Adrenal gland (tissue), 9 donors: ENCODE measurements at regions not wholly inside any gene's neighbourhood (a gene's known extent, or its start where the extent isn't known, plus 50 kb on each side); places are given as distances from the start of the nearest gene placed in this dataset.

ENCODE experiments used
- DNase-seq, 7 donors: peaks; one replicate each; pipeline ENCODE4 v3.0.0-alpha.2; 2019 to 2020
- H3K27ac ChIP-seq, 5 donors: fragments of 200-600 bp; sonication (generic) in 4 of 5; 1 replicate in 3 of 5; 2 replicates in 2 of 5; pipeline versions ENCODE4 v1.5.1 to v1.8.0; 2016 to 2020; ENCODE audit warnings: mild to moderate bottlenecking in 1 of 5
- H3K27me3 ChIP-seq: fragments of 200-600 bp; 2 replicates; pipeline ENCODE4 v1.8.0; 2021
- H3K36me3 ChIP-seq, 2 donors: fragments of 200-600 bp; replicated peaks in 1 of 2; 1 replicate in 1 of 2; 2 replicates in 1 of 2; pipeline versions ENCODE4 v1.5.1 to v1.8.0; 2018 to 2022
- H3K4me1 ChIP-seq, 2 donors: fragments of 200-600 bp; replicated peaks in 1 of 2; 1 replicate in 1 of 2; 2 replicates in 1 of 2; pipeline versions ENCODE4 v1.5.1 to v1.8.0; 2018 to 2021
- H3K4me3 ChIP-seq, 4 donors: fragments of 200-600 bp; sonication (generic) in 3 of 4; one replicate each; pipeline ENCODE4 v1.5.1; 2016 to 2018
- H3K9me3 ChIP-seq, 3 donors: fragments of 200-600 bp; sonication (generic) in 1 of 3; replicated peaks in 1 of 3; 1 replicate in 2 of 3; 2 replicates in 1 of 3; pipeline versions ENCODE4 v1.5.1 to v1.8.0; 2016 to 2021
- POLR2A ChIP-seq, 2 donors: fragments of 450-650 bp; IDR thresholded peaks; one replicate each; pipeline ENCODE4 v1.6.1; 2017; ENCODE audit warnings: antibody characterized with exemption in 2 of 2, mild to moderate bottlenecking in 2 of 2, moderate library complexity in 1 of 2
- WGBS, 4 donors: extraction: QIAGEN DNeasy Blood & Tissue Kit in 2 of 4; methylation state at CpG; one replicate each; pipeline versions ENCODE4 v1.1.5 to v1.1.7; 2013 to 2017; 5-methylcytosine and 5-hydroxymethylcytosine counted together
- intact Hi-C, 2 donors: fragments of 100-400 bp; cut with DNase I; formaldehyde crosslinking; loops; one replicate each; pipeline versions ENCODE4 v1.14.1 to v1.15.0; 2022 to 2023
- TF ChIP-seq, protein P1 (sequence below), 6 experiments: fragments of 450-650 bp in 4 of 6; fragments of 200-600 bp in 2 of 6; sonication (generic) in 1 of 6; IDR thresholded peaks; 1 replicate in 5 of 6; 2 replicates in 1 of 6; pipeline versions ENCODE4 v1.5.1 to v1.8.0; 2016 to 2021; ENCODE audit warnings: antibody characterized with exemption in 6 of 6, mild to moderate bottlenecking in 2 of 6, moderate library complexity in 1 of 6
- donor health status: healthy with polysubstance abuse.
- donor health status: Bipolar disorder and iron deficiency.
- donor health status: DM: yes; HTN: yes; CAD: no.
- donor health status: DM: no; HTN: no; CAD: no.
- donor health status: DM: no; HTN: no; CAD: no.

DNA sequence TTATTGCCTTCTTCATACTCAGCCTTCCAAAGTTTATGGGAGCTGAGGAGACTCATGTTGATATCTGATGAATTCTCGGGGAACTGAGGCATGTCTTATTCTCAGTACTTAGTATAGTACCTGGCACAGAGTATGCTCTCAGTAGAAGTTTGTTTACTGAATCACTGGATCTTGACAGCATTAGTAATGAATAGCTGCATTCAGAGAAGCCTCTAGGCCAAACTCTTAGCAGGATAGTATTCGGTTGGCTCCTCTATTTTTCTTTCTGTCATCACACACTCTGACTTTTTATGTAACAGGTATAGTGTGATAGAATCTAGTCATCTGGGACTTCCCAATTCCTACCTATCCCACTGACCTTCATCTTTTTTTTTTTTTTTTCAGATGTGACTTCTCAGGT, 566.4 kb upstream of the MAN1A1 start:
- Histone ChIP-seq H3K9me3 (no peaks in the 10 kb centered on the region), H3K27ac (no peak overlapping the region), H3K4me1 (no peaks in the 10 kb centered on the region), H3K36me3 (no peaks in the 10 kb centered on the region), H3K4me3 (no peak overlapping the region), H3K27me3 (no peaks in the 10 kb centered on the region)
- no peak for TF ChIP-seq POLR2A (IDR thresholded peaks at IDR 0.05)
- TF ChIP-seq, protein P1, sequence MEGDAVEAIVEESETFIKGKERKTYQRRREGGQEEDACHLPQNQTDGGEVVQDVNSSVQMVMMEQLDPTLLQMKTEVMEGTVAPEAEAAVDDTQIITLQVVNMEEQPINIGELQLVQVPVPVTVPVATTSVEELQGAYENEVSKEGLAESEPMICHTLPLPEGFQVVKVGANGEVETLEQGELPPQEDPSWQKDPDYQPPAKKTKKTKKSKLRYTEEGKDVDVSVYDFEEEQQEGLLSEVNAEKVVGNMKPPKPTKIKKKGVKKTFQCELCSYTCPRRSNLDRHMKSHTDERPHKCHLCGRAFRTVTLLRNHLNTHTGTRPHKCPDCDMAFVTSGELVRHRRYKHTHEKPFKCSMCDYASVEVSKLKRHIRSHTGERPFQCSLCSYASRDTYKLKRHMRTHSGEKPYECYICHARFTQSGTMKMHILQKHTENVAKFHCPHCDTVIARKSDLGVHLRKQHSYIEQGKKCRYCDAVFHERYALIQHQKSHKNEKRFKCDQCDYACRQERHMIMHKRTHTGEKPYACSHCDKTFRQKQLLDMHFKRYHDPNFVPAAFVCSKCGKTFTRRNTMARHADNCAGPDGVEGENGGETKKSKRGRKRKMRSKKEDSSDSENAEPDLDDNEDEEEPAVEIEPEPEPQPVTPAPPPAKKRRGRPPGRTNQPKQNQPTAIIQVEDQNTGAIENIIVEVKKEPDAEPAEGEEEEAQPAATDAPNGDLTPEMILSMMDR (IDR thresholded peaks at IDR 0.05), result no peak
- DNase-seq, result no peak
- WGBS, 4 donors, result 75 to 84% (median 78%) methylated on average over 2 of the region's 2 CpGs
- intact Hi-C loops, result no loop called here

DNA sequence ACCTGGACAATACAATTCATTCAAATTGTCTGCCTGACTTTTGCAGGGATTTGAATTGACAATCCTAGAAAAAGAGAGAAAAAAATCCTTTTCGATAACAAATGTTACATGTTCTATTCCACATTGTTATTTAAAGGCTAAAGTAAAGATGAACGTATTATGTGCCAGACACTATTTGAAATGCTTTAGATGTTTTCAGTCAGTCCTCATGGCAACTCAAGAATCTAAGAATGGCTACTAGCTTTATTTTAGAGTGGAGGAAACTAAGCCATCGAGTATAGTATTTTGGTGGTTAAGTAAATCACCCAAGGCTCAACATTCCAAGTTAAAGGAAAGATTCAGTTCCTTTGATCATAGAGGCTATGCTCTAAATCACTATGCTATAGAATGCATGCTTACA, 558.6 kb upstream of the MAN1A1 start:
- Histone ChIP-seq H3K27me3 (no peaks in the 10 kb centered on the region), H3K36me3 (no peaks in the 10 kb centered on the region), H3K27ac (no peak overlapping the region), H3K4me3 (no peak overlapping the region), H3K4me1 (no peaks in the 10 kb centered on the region), H3K9me3 (no peaks in the 10 kb centered on the region)
- DNase-seq, result no peak
- TF ChIP-seq, protein P1 (IDR thresholded peaks at IDR 0.05), result no peak
- TF ChIP-seq POLR2A (IDR thresholded peaks at IDR 0.05), result no peak
- WGBS, 4 donors, result 44 to 75% (median 70%) methylated on average over 3 of the region's 3 CpGs
- intact Hi-C loops, result no loop called here

DNA sequence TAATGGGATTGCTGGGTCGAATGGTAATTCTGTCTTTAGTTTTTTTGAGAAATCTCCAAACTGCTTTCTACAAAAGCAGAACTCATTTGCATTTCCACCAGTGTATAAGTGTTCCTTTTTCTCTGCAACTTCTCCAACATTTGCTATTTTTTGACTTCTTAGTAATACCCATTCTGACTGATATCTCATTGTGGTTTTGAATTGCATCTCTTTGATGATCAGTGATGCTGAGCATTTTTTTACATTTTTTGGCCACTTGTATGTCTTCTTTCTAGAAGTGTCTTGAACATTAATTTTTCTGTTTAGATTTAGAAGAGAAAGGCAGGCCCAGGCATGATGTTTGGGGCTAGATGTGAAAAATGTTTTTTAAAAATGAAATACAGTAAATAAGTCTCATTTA, 553.1 kb upstream of the MAN1A1 start:
- TF ChIP-seq, protein P1 (IDR thresholded peaks at IDR 0.05), result no peak
- TF ChIP-seq POLR2A (IDR thresholded peaks at IDR 0.05), result no peak
- intact Hi-C loops, result no loop called here

DNA sequence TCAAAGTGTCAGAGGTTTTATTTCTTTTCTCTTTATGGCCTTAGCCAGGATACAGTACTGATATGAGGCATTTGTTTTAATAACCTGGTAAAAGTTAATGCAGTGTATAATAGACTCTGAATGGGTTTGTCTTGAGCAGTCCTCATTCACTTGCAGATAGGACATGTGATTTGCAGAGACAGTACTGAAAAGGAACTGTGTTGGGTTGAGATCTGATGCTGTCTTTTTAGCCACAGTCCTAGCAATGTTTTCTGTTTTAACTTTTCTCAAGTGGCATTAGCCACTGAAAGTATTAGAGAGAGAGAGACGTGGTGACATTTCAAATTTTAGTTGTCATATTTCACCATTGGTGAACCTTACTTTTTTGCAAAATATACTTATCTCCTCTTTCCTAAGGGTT, 547.2 kb upstream of the MAN1A1 start:
- Histone ChIP-seq H3K9me3 (no peaks in the 10 kb centered on the region), H3K27ac (no peak overlapping the region), H3K27me3 (no peaks in the 10 kb centered on the region), H3K4me3 (no peak overlapping the region), H3K36me3 (no peaks in the 10 kb centered on the region), H3K4me1 (no peaks in the 10 kb centered on the region)
- 83 to 97% (median 91%) methylated on average over 1 of the region's 1 CpG for WGBS, 4 donors
- no peak for DNase-seq
- TF ChIP-seq POLR2A (IDR thresholded peaks at IDR 0.05), result no peak
- TF ChIP-seq, protein P1 (IDR thresholded peaks at IDR 0.05), result no peak
- intact Hi-C loops, result no loop called here

More for the DNA sequence above, 553.1 kb upstream of the MAN1A1 start:
- Histone ChIP-seq H3K27ac (no peak overlapping the region), H3K4me3 (no peak overlapping the region), H3K27me3 (no peaks in the 10 kb centered on the region), H3K36me3 (no peaks in the 10 kb centered on the region), H3K4me1 (no peaks in the 10 kb centered on the region), H3K9me3 (no peaks in the 10 kb centered on the region)
- DNase-seq, result no peak
- WGBS, 4 donors, result 56 to 72% (median 64%) methylated on average over 1 of the region's 1 CpG
